Kidney glomerular epithelial cell (primary cell): ENCODE measurements at regions not wholly inside any gene's neighbourhood (a gene's known extent, or its start where the extent isn't known, plus 50 kb on each side); places are given as distances from the start of the nearest gene placed in this dataset.
"Not testable (repeated sequence)": the region's sequence is repeated elsewhere in the genome, so short reads cannot be mapped to it uniquely, and the experiment has no call there.

Experiments used
- DNase-seq: peaks from one replicate; lab custom pipeline; 2025; lab: John Stamatoyannopoulos, UW

- no peak for DNase-seq
These were observed 1363.7 kb upstream of the TMEM132C start for GRCh38 chr12:126903027-126903876.

- no peak for DNase-seq
These were observed 1361.2 kb upstream of the TMEM132C start for GRCh38 chr12:126905752-126906151.

- no peak for DNase-seq
These were observed 1358.8 kb upstream of the TMEM132C start for GRCh38 chr12:126907900-126908764.

GRCh38 chr12:126908765-126909142 lies 1358.2 kb upstream of the TMEM132C start:
- DNase-seq: no peak

GRCh38 chr12:126910570-126910969 lies 1356.4 kb upstream of the TMEM132C start:
- no peak for DNase-seq

- DNase-seq: no peak
These were observed 1354.9 kb upstream of the TMEM132C start for GRCh38 chr12:126912111-126912510.

GRCh38 chr12:126914170-126914793 lies 1352.7 kb upstream of the TMEM132C start:
- DNase-seq: no peak

GRCh38 chr12:126915309-126915708 lies 1351.7 kb upstream of the TMEM132C start:
- no peak for DNase-seq

- DNase-seq: no peak
These were observed 1340.9 kb upstream of the TMEM132C start for GRCh38 chr12:126926023-126926594.

- no peak for DNase-seq
These were observed 1336.7 kb upstream of the TMEM132C start for GRCh38 chr12:126930234-126930633.

GRCh38 chr12:126932156-126932555 lies 1334.8 kb upstream of the TMEM132C start:
- DNase-seq: no peak

- no peak for DNase-seq
These were observed 1331.5 kb upstream of the TMEM132C start for GRCh38 chr12:126935435-126935834.

- no peak for DNase-seq
These were observed 1330.7 kb upstream of the TMEM132C start for GRCh38 chr12:126936181-126936851.

- no peak for DNase-seq
These were observed 1329.5 kb upstream of the TMEM132C start for GRCh38 chr12:126937431-126937830.

GRCh38 chr12:126944684-126945083 lies 1322.3 kb upstream of the TMEM132C start:
- DNase-seq: no peak

- DNase-seq: not testable (repeated sequence)
These were observed 1320.0 kb upstream of the TMEM132C start for GRCh38 chr12:126946958-126947357.

- DNase-seq: no peak
These were observed 1317.4 kb upstream of the TMEM132C start for GRCh38 chr12:126949558-126949957.

GRCh38 chr12:126950266-126950665 lies 1316.7 kb upstream of the TMEM132C start:
- DNase-seq: no peak

GRCh38 chr12:126952096-126953007 lies 1314.6 kb upstream of the TMEM132C start:
- DNase-seq: no peak

- no peak for DNase-seq
These were observed 1313.5 kb upstream of the TMEM132C start for GRCh38 chr12:126953365-126953889.
